SKM-1 treated with dmso at 0.1 percent for 144 hours (cell line): ENCODE measurements at regions not wholly inside any gene's neighbourhood (a gene's known extent, or its start where the extent isn't known, plus 50 kb on each side); places are given as distances from the start of the nearest gene placed in this dataset.
"Not testable (repeated sequence)": the region's sequence is repeated elsewhere in the genome, so short reads cannot be mapped to it uniquely, and the experiment has no call there.

Experiments
- DNase-seq: peaks from one replicate; lab custom pipeline; 2025; ENCODE audit not compliant: unreplicated experiment; lab: John Stamatoyannopoulos, UW

- DNase-seq: no peak
Observed at GRCh38 chr6:69489970-69490369, 306.8 kb downstream of the LMBRD1 start.

GRCh38 chr6:69487688-69488087, 309.1 kb downstream of the LMBRD1 start:
- DNase-seq: no peak

GRCh38 chr6:69466979-69467570, 329.7 kb downstream of the LMBRD1 start:
- no peak for DNase-seq

DNA sequence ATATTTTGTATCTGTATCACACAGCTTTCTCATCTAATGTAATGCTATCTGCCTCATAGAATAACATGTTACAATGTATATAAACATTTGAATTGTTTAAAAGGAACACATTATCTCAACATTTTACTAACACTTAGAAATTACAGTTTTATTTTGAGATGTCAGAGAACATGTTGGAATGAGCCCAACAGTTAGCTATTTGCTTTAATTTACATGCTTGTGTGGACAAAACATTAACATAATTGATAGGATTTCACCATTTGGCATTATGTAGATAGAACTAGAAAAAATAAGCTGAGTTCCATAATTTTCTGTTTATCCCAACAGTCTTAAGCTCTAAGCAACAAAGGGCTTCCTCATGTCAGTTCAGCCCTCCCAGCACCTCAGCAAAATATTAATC, 330.9 kb downstream of the LMBRD1 start:
- no peak for DNase-seq

DNA sequence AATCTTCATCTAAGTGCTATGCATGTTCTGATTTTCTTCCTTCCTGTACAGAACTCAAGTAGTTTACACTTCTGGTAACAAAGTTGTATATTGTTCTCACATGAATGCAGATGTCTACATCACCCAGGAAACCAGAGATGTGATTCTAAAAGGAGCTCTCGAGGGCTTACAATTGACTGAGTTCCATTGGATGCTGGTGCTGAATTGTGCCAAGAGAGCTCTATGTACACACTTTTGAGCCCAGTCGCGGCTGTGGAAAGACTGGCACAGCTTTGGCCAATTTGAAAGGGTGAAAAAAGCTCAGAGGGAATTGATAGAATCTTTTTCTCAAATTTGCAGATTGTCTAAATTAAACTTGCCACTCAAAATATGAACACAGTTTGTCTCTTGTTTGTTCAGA, 340.7 kb downstream of the LMBRD1 start:
- no peak for DNase-seq

GRCh38 chr6:69454619-69455018, 342.2 kb downstream of the LMBRD1 start:
- DNase-seq: not testable (repeated sequence)

DNA sequence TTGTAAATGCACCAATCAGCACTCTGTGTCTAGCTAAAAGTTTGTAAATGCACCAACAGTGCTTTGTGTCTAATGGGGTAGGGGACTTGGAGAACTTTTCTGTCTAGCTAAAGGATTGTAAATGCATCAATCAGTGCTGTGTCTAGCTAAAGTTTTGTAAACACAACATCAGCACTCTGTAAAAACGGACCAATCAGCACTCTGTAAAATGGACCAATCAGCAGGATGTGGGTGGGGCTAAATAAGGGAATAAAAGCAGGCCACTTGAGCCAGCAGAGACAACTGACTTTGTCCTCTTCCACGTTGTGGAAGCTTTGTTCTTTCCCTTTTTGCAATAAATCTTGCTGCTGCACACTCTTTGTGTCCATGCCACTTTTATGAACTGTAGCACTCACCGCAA, 346.3 kb downstream of the LMBRD1 start:
- not testable (repeated sequence) for DNase-seq

DNA sequence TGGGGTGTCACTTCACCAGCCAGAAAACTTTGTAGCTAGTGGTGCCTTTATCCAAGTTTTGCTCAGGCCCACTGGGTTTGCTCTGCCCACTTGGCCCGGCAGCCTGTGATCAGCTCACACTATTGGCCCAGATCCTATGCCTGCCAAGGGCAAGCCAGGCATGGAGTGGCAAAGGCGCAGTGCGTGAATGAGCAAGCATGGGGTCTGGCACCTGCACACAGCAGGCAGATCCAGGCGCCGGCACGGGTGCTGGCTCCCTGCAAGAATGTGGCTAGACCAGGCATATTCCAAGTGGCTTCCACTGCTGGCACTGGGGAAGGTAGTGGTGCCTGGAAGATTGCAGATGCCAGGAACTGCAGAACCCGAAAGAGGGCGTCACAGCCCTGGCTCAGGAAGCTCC, 346.9 kb downstream of the LMBRD1 start:
- DNase-seq: no peak
